Gastroesophageal sphincter (tissue), 4 donors: ENCODE measurements at regions not wholly inside any gene's neighbourhood (a gene's known extent, or its start where the extent isn't known, plus 50 kb on each side); places are given as distances from the start of the nearest gene placed in this dataset.
A peak's percentile ranks its signal among the peaks of the same experiment; 100 is the strongest.

Source experiments
- ATAC-seq: fragments of 150-250 bp; one replicate; pipeline ENCODE4 v1.9.1; 2016; ENCODE audit warnings: mild to moderate bottlenecking, moderate library complexity
- H3K27ac ChIP-seq, 4 donors: fragments of 200-600 bp; sonication (generic) in 3 of 4; 1 replicate in 3 of 4; 2 replicates in 1 of 4; pipeline ENCODE4 v1.5.1; 2016 to 2019
- H3K27me3 ChIP-seq: fragments of 200-600 bp; sonication (generic); one replicate; pipeline ENCODE4 v1.5.1; 2019
- H3K36me3 ChIP-seq, 2 donors: fragments of 200-600 bp; sonication (generic); one replicate each; pipeline ENCODE4 v1.5.1; 2019; ENCODE audit warnings: control low read depth in 1 of 2
- H3K4me1 ChIP-seq, 3 donors: fragments of 200-600 bp; sonication (generic); 1 replicate in 2 of 3; 2 replicates in 1 of 3; pipeline ENCODE4 v1.5.1; 2016 to 2019; ENCODE audit warnings: control low read depth in 2 of 3
- H3K4me3 ChIP-seq, 2 donors: fragments of 200-600 bp; sonication (generic); one replicate each; pipeline ENCODE4 v1.5.1; 2019; ENCODE audit warnings: mild to moderate bottlenecking in 1 of 2, moderate library complexity in 1 of 2
- H3K9me3 ChIP-seq, 3 donors: fragments of 200-600 bp; sonication (generic); one replicate each; pipeline ENCODE4 v1.5.1; 2017 to 2019; ENCODE audit warnings: control low read depth in 2 of 3
- CTCF ChIP-seq, 4 experiments: fragments of 200-600 bp in 2 of 4; fragments of 450-650 bp in 2 of 4; sonication (generic) in 1 of 4; IDR thresholded peaks; one replicate each; pipeline ENCODE4 v1.5.1; 2017 to 2019; ENCODE audit warnings: antibody characterized with exemption in 4 of 4, mild to moderate bottlenecking in 2 of 4, moderate library complexity in 2 of 4
- EP300 ChIP-seq: sonication (generic); formaldehyde crosslinking; IDR thresholded peaks from one replicate; pipeline ENCODE4 v1.6.1; 2017; ENCODE audit warnings: antibody characterized with exemption, mild to moderate bottlenecking
- POLR2A ChIP-seq, 2 donors: fragments of 450-650 bp; IDR thresholded peaks; one replicate each; pipeline ENCODE4 v1.6.1; 2017; ENCODE audit warnings: antibody characterized with exemption in 2 of 2, mild to moderate bottlenecking in 2 of 2, moderate library complexity in 1 of 2
- POLR2AphosphoS5 ChIP-seq: sonication (generic); formaldehyde crosslinking; IDR thresholded peaks from one replicate; pipeline ENCODE4 v1.6.1; 2017; ENCODE audit warnings: antibody characterized with exemption
- WGBS, 2 donors: methylation state at CpG; one replicate each; pipeline ENCODE4 v1.1.5; 2018; ENCODE audit warnings: low coverage in 1 of 2; 5-methylcytosine and 5-hydroxymethylcytosine counted together

- ATAC-seq, result no peak
- no peaks in the 10 kb centered on the region for H3K36me3 ChIP-seq
- no peaks in the 10 kb centered on the region for H3K4me1 ChIP-seq
- no peaks in the 10 kb centered on the region for H3K27me3 ChIP-seq
- TF ChIP-seq EP300, result no peak
- TF ChIP-seq CTCF (IDR thresholded peaks at IDR 0.05), result no peak
- TF ChIP-seq POLR2AphosphoS5, result no peak
- no peak for TF ChIP-seq POLR2A (IDR thresholded peaks at IDR 0.05)
- peak overlapping the region; percentile 34 to 41 for H3K4me3 ChIP-seq
- WGBS, 2 donors, result 29 to 46% methylated on average over 7 to 9 of the region's 9 CpGs
- no peak overlapping the region for H3K27ac ChIP-seq
- no peaks in the 10 kb centered on the region for H3K9me3 ChIP-seq
These were observed 124.2 kb upstream of the SATB2 start for GRCh38 chr2:199581935-199582360.

- TF ChIP-seq EP300 (no peak), CTCF (IDR thresholded peaks at IDR 0.05) (no peak), POLR2AphosphoS5 (no peak), POLR2A (IDR thresholded peaks at IDR 0.05) (no peak)
- WGBS, 2 donors, result 27 to 48% methylated on average over 4 of the region's 4 CpGs
- Histone ChIP-seq H3K27ac (no peak overlapping the region), H3K36me3 (no peaks in the 10 kb centered on the region), H3K27me3 (no peaks in the 10 kb centered on the region), H3K9me3 (no peaks in the 10 kb centered on the region), H3K4me3 (peak overlapping the region; percentile 34 to 41), H3K4me1 (no peaks in the 10 kb centered on the region)
- no peak for ATAC-seq
These were observed 123.7 kb upstream of the SATB2 start for GRCh38 chr2:199581408-199581807.

- no peak for ATAC-seq
- no peaks in the 10 kb centered on the region for H3K9me3 ChIP-seq
- no peak overlapping the region for H3K4me3 ChIP-seq
- no peak for TF ChIP-seq POLR2AphosphoS5
- no peak for TF ChIP-seq CTCF (IDR thresholded peaks at IDR 0.05)
- TF ChIP-seq POLR2A (IDR thresholded peaks at IDR 0.05), result no peak
- TF ChIP-seq EP300, result no peak
- H3K27ac ChIP-seq, result no peak overlapping the region
- 29 to 35% methylated on average over 2 of the region's 2 CpGs for WGBS, 2 donors
- no peaks in the 10 kb centered on the region for H3K36me3 ChIP-seq
- H3K27me3 ChIP-seq, result no peaks in the 10 kb centered on the region
- H3K4me1 ChIP-seq, result no peaks in the 10 kb centered on the region
These were observed 117.7 kb upstream of the SATB2 start for GRCh38 chr2:199575416-199575815.

- Histone ChIP-seq H3K27ac (no peak overlapping the region), H3K4me3 (no peak overlapping the region), H3K4me1 (no peaks in the 10 kb centered on the region), H3K27me3 (no peaks in the 10 kb centered on the region), H3K9me3 (no peaks in the 10 kb centered on the region), H3K36me3 (no peaks in the 10 kb centered on the region)
- WGBS, 2 donors, result 56 to 60% methylated on average over 1 of the region's 1 CpG
- TF ChIP-seq POLR2A (IDR thresholded peaks at IDR 0.05) (no peak), EP300 (no peak)
- ATAC-seq, result no peak
These were observed 114.8 kb upstream of the SATB2 start for GRCh38 chr2:199572571-199572970.

- no peak overlapping the region for H3K4me3 ChIP-seq
- H3K27ac ChIP-seq, result no peak overlapping the region
- no peaks in the 10 kb centered on the region for H3K27me3 ChIP-seq
- 53 to 68% methylated on average over 2 of the region's 2 CpGs for WGBS, 2 donors
- no peaks in the 10 kb centered on the region for H3K4me1 ChIP-seq
- H3K36me3 ChIP-seq, result no peaks in the 10 kb centered on the region
- H3K9me3 ChIP-seq, result no peaks in the 10 kb centered on the region
- TF ChIP-seq POLR2A (IDR thresholded peaks at IDR 0.05) (no peak), EP300 (no peak), CTCF (IDR thresholded peaks at IDR 0.05) (no peak), POLR2AphosphoS5 (no peak)
- no peak for ATAC-seq
These were observed 113.2 kb upstream of the SATB2 start for GRCh38 chr2:199570934-199571333.
